ENCODE measurements at regions not wholly inside any gene's neighbourhood (a gene's known extent, or its start where the extent isn't known, plus 50 kb on each side); places are given as distances from the start of the nearest gene placed in this dataset.

DNA sequence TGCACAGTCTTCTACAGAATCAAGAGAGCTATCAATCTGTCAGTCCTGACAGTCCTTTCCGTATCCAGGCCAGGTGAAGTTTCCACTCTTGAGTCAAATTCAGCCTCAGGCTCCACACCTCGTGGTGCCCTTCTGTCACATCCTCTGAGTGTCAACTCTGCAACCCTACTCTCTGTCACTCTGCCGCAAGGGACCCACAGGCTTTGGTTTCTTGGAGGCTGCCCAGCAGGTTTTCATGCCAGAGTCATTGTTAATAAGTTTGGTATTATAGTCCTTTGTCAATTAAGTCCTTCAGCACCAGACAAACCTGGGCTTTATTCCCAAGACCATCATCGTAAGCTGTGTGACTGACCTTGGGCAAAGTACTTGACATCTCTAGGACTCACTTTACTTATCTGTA lies 83.4 kb upstream of the KLHL13 start:
- H3K9me3 ChIP-seq (ENCODE audit: control insufficient read depth, insufficient read depth, low read length), result no peaks in the 10 kb centered on the region
- dilution Hi-C loops (cut with HindIII; ENCODE audit: low sequenced_read_pairs, unreplicated experiment) (no loop called here), intact Hi-C loops (cut with micrococcal nuclease) (no loop called here), in situ Hi-C loops (cut with MboI; ENCODE audit: low sequenced_read_pairs) (no loop called here)
- TF ChIP-seq MAZ (IDR thresholded peaks at IDR 0.05; ENCODE audit: borderline replicate concordance, low read depth, low read length) (no peak), CTCF (conservative IDR thresholded peaks at IDR 0.05; ENCODE audit: low read depth, low read length) (no peak), RFX5 (IDR thresholded peaks at IDR 0.05; ENCODE audit: low read depth, low read length) (no peak), NFE2L2 (IDR thresholded peaks at IDR 0.05; ENCODE audit: low read depth, low read length) (no peak), MAFK (IDR thresholded peaks at IDR 0.05; ENCODE audit: low read depth, low read length) (no peak), CEBPB (IDR thresholded peaks at IDR 0.05; ENCODE audit: low read depth, low read length) (no peak), CHD1 (IDR thresholded peaks at IDR 0.05; ENCODE audit: low read depth, low read length) (no peak), USF2 (IDR thresholded peaks at IDR 0.05; ENCODE audit: low read depth, low read length) (no peak), BHLHE40 (IDR thresholded peaks at IDR 0.05; ENCODE audit: low read depth, low read length) (no peak), POLR2A (IDR thresholded peaks at IDR 0.05; ENCODE audit: low read depth, low read length) (no peak), RAD21 (IDR thresholded peaks at IDR 0.05; ENCODE audit: low read length) (no peak), MXI1 (IDR thresholded peaks at IDR 0.05; ENCODE audit: borderline replicate concordance, low read depth, low read length) (no peak), SMC3 (IDR thresholded peaks at IDR 0.05; ENCODE audit: low read depth, low read length) (no peak), FOS (IDR thresholded peaks at IDR 0.05; ENCODE audit: low read depth, low read length) (no peak)
- TF ChIP-seq, protein P1, sequence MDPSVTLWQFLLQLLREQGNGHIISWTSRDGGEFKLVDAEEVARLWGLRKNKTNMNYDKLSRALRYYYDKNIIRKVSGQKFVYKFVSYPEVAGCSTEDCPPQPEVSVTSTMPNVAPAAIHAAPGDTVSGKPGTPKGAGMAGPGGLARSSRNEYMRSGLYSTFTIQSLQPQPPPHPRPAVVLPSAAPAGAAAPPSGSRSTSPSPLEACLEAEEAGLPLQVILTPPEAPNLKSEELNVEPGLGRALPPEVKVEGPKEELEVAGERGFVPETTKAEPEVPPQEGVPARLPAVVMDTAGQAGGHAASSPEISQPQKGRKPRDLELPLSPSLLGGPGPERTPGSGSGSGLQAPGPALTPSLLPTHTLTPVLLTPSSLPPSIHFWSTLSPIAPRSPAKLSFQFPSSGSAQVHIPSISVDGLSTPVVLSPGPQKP (IDR thresholded peaks at IDR 0.05; ENCODE audit: borderline replicate concordance, low read depth, low read length), result no peak
- H3K9me1 ChIP-seq (ENCODE audit: insufficient read depth, low read length), result no peaks in the 10 kb centered on the region
- no peaks in the 10 kb centered on the region for H3K36me3 ChIP-seq (ENCODE audit: control insufficient read depth, insufficient read depth, low read length)
- no peak overlapping the region for H4K8ac ChIP-seq (ENCODE audit: low read depth in 2 of 2, low read length in 2 of 2)
- DNase-seq (no peak), ATAC-seq (ENCODE audit: low read depth) (no peak)
- no peak overlapping the region for H4K91ac ChIP-seq (ENCODE audit: insufficient read depth, low read depth, low read length)
- H3K27me3 ChIP-seq (ENCODE audit: control insufficient read depth, insufficient read depth, low read length), result peaks cover 3% of the 10 kb centered on the region
- WGBS, 2 experiments (ENCODE audit: extremely low coverage in 2 of 2, insufficient read length in 1 of 2), result no CpG with 5 or more reads among the region's 4 CpGs
- no peaks in the 10 kb centered on the region for H3K79me1 ChIP-seq (ENCODE audit: low read depth in 1 of 2, low read length in 2 of 2)
- no peak overlapping the region for H3K27ac ChIP-seq (ENCODE audit: insufficient read depth, low read length)
- no peak overlapping the region for H3K9ac ChIP-seq (ENCODE audit: low read depth, low read length)
- no TSS peak for BruUV-seq (replicated peaks)
- H2AK5ac ChIP-seq (ENCODE audit: low read depth, low read length), result no peak overlapping the region
- no peak overlapping the region for H3K4me3 ChIP-seq (ENCODE audit: insufficient read depth, low read depth, low read length)
- no peak overlapping the region for H3K4me2 ChIP-seq (ENCODE audit: low read depth, low read length)
- no peak overlapping the region for H3K18ac ChIP-seq (ENCODE audit: low read depth, low read length)
- no peak overlapping the region for H2AK9ac ChIP-seq (replicated peaks; ENCODE audit: low read depth, low read length, poor library complexity)
- H2BK15ac ChIP-seq (ENCODE audit: low read depth, low read length), result no peak overlapping the region
- no peak overlapping the region for H2AFZ ChIP-seq (replicated peaks; ENCODE audit: low read length, poor library complexity)
- no peak overlapping the region for H3K4ac ChIP-seq (ENCODE audit: low read depth, low read length)
- no peaks in the 10 kb centered on the region for H4K20me1 ChIP-seq (ENCODE audit: insufficient read depth, low read length)
- no peak overlapping the region for H2BK20ac ChIP-seq (ENCODE audit: low read depth, low read length)
- no peak overlapping the region for H3K14ac ChIP-seq (replicated peaks; ENCODE audit: low read depth, low read length)
- no peak overlapping the region for H3K23ac ChIP-seq (ENCODE audit: low read depth, low read length)
- ChIA-PET POLR2A (ENCODE audit: unreplicated experiment) (no interaction called here), CTCF (no interaction called here)
- no peak overlapping the region for H2BK120ac ChIP-seq (ENCODE audit: low read depth, low read length)
- no peaks in the 10 kb centered on the region for H3K4me1 ChIP-seq (ENCODE audit: control insufficient read depth, insufficient read depth, low read length)
- H2BK5ac ChIP-seq (ENCODE audit: low read depth, low read length, poor library complexity, severe bottlenecking), result no peak overlapping the region
- no peak overlapping the region for H3K56ac ChIP-seq (ENCODE audit: extremely low read depth, insufficient read depth, low read length)
- H4K5ac ChIP-seq (ENCODE audit: low read depth, low read length), result no peak overlapping the region

All from IMR-90 (cell line).